Upper lobe of left lung (tissue), 4 donors: ENCODE measurements at regions not wholly inside any gene's neighbourhood (a gene's known extent, or its start where the extent isn't known, plus 50 kb on each side); places are given as distances from the start of the nearest gene placed in this dataset.

ENCODE experiments used
- CTCF ChIP-seq, 6 experiments: fragments of 450-650 bp in 4 of 6; fragments of 200-600 bp in 2 of 6; sonication (generic) in 2 of 6; IDR thresholded peaks; one replicate each; pipeline ENCODE4 v1.5.1; 2016 to 2019; ENCODE audit warnings: antibody characterized with exemption in 6 of 6
- POLR2AphosphoS5 ChIP-seq, 2 donors: sonication (generic); formaldehyde crosslinking; IDR thresholded peaks; one replicate each; pipeline ENCODE4 v1.5.1; 2017; ENCODE audit warnings: antibody characterized with exemption in 2 of 2

GRCh38 chr2:60116161-60116875 is 437.1 kb downstream of the BCL11A start:
- no peak for TF ChIP-seq CTCF (IDR thresholded peaks at IDR 0.05)
- no peak for TF ChIP-seq POLR2AphosphoS5 (IDR thresholded peaks at IDR 0.05)
